Peyer's patch (tissue), 4 donors: ENCODE measurements at regions not wholly inside any gene's neighbourhood (a gene's known extent, or its start where the extent isn't known, plus 50 kb on each side); places are given as distances from the start of the nearest gene placed in this dataset.

Experiments
- POLR2A ChIP-seq, 2 donors: fragments of 450-650 bp; IDR thresholded peaks; one replicate each; pipeline ENCODE4 v1.5.1; 2017; ENCODE audit warnings: antibody characterized with exemption in 2 of 2, mild to moderate bottlenecking in 2 of 2, moderate library complexity in 2 of 2
- TF ChIP-seq, protein P1 (sequence below), 6 experiments: fragments of 450-650 bp in 4 of 6; fragments of 200-600 bp in 2 of 6; sonication (generic) in 1 of 6; IDR thresholded peaks; one replicate each; pipeline ENCODE4 v1.5.1; 2017 to 2019; ENCODE audit warnings: antibody characterized with exemption in 6 of 6, mild to moderate bottlenecking in 3 of 6, moderate library complexity in 1 of 6

DNA sequence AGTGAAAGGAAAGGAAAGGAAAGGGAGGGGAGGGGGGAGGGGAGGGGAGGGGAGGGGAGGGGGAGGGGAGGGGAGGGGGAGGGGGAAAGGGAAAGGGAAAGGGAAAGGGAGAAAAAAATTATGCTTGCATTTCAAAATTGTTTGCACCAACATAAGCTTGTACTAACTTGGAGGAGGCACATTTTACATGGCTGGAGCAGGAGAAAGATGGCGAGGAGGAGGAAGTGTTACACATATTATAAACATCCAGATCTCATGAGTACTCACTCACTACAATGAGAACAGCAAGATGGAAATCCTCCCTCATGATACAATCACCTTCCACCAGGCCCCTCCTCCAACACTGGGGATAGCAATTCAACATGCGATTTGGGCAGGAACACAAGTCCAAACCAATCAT is 660.2 kb upstream of the CDH2 start:
- TF ChIP-seq, protein P1, sequence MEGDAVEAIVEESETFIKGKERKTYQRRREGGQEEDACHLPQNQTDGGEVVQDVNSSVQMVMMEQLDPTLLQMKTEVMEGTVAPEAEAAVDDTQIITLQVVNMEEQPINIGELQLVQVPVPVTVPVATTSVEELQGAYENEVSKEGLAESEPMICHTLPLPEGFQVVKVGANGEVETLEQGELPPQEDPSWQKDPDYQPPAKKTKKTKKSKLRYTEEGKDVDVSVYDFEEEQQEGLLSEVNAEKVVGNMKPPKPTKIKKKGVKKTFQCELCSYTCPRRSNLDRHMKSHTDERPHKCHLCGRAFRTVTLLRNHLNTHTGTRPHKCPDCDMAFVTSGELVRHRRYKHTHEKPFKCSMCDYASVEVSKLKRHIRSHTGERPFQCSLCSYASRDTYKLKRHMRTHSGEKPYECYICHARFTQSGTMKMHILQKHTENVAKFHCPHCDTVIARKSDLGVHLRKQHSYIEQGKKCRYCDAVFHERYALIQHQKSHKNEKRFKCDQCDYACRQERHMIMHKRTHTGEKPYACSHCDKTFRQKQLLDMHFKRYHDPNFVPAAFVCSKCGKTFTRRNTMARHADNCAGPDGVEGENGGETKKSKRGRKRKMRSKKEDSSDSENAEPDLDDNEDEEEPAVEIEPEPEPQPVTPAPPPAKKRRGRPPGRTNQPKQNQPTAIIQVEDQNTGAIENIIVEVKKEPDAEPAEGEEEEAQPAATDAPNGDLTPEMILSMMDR (IDR thresholded peaks at IDR 0.05) = no peak
- no peak for TF ChIP-seq POLR2A (IDR thresholded peaks at IDR 0.05)
